ENCODE measurements at regions not wholly inside any gene's neighbourhood (a gene's known extent, or its start where the extent isn't known, plus 50 kb on each side); places are given as distances from the start of the nearest gene placed in this dataset.

- DNase-seq, result no peak
Measured at GRCh38 chr4:11264841-11265240, 163.9 kb downstream of the HS3ST1 start.

- no peak for DNase-seq
Measured at GRCh38 chr4:11264346-11264745, 164.3 kb downstream of the HS3ST1 start.

- DNase-seq, result no peak
Measured at GRCh38 chr4:11263208-11263607, 165.5 kb downstream of the HS3ST1 start.

- no peak for DNase-seq
Measured at GRCh38 chr4:11261066-11261850, 167.4 kb downstream of the HS3ST1 start.

GRCh38 chr4:11259837-11260236, 168.9 kb downstream of the HS3ST1 start:
- DNase-seq, result no peak

GRCh38 chr4:11252149-11252548, 176.5 kb downstream of the HS3ST1 start:
- no peak for DNase-seq

GRCh38 chr4:11250510-11250909, 178.2 kb downstream of the HS3ST1 start:
- no peak for DNase-seq

GRCh38 chr4:11232015-11232414, 196.7 kb downstream of the HS3ST1 start:
- peak; percentile 44 for DNase-seq

GRCh38 chr4:11230866-11231265, 197.8 kb downstream of the HS3ST1 start:
- no peak for DNase-seq

- DNase-seq, result no peak
Measured at GRCh38 chr4:11228530-11228929, 200.2 kb downstream of the HS3ST1 start.

GRCh38 chr4:11223311-11223710, 205.4 kb downstream of the HS3ST1 start:
- DNase-seq, result peak; percentile 52

GRCh38 chr4:11218692-11219091, 210.0 kb downstream of the HS3ST1 start:
- DNase-seq, result no peak

GRCh38 chr4:11216520-11216919, 212.2 kb downstream of the HS3ST1 start:
- no peak for DNase-seq

GRCh38 chr4:11214281-11214680, 214.4 kb downstream of the HS3ST1 start:
- no peak for DNase-seq

GRCh38 chr4:11209826-11210225, 218.9 kb downstream of the HS3ST1 start:
- no peak for DNase-seq

GRCh38 chr4:11201256-11201655, 227.4 kb downstream of the HS3ST1 start:
- no peak for DNase-seq

- DNase-seq, result no peak
Measured at GRCh38 chr4:11198516-11199305, 230.0 kb downstream of the HS3ST1 start.

GRCh38 chr4:11197631-11198341, 230.9 kb downstream of the HS3ST1 start:
- no peak for DNase-seq

- DNase-seq, result no peak
Measured at GRCh38 chr4:11196927-11197522, 231.7 kb downstream of the HS3ST1 start.

GRCh38 chr4:11194431-11194830, 234.3 kb downstream of the HS3ST1 start:
- DNase-seq, result no peak

GRCh38 chr4:11189756-11190155, 238.9 kb downstream of the HS3ST1 start:
- DNase-seq, result no peak

GRCh38 chr4:11183356-11183740, 245.3 kb downstream of the HS3ST1 start:
- DNase-seq, result no peak

All from left kidney (tissue), 1 donor.